ENCODE measurements at regions not wholly inside any gene's neighbourhood (a gene's known extent, or its start where the extent isn't known, plus 50 kb on each side); places are given as distances from the start of the nearest gene placed in this dataset.

- Histone ChIP-seq H3K9me3 (no peaks in the 10 kb centered on the region), H3K27me3 (no peaks in the 10 kb centered on the region), H3K4me1 (no peaks in the 10 kb centered on the region), H3K36me3 (no peaks in the 10 kb centered on the region), H3K4me3 (no peak overlapping the region), H3K27ac (no peak overlapping the region)
- no peak for TF ChIP-seq CTCF (IDR thresholded peaks at IDR 0.05)
- DNase-seq: no peak
- 73 to 94% methylated on average over 1 of the region's 1 CpG for WGBS, 2 donors
- intact Hi-C loops (cut with DNase I): no loop called here
- no peak for ATAC-seq
- no peak for FAIRE-seq
Observed at GRCh38 chr7:88457320-88457719, 150.6 kb upstream of the STEAP4 start.

DNA sequence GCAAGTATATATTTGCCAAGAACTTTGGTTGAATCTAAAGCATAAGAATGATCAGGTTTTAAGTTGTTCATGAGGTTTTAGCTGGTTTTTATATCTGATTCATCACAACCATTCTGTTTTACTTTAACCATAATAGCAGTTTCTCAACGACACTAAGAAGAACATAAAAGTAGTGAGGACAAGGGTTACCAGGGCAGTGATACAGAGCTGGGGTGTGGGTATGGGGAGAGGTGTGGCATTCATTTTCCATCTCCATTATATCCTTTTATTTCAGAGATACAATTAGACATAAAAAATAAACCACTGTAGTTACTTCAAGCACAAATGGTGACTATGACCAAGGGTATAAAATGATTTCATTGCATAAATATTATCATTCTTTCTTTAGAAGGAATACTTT lies 149.8 kb upstream of the STEAP4 start:
- no peak for ATAC-seq
- Histone ChIP-seq H3K27ac (no peak overlapping the region), H3K4me1 (no peaks in the 10 kb centered on the region), H3K36me3 (no peaks in the 10 kb centered on the region), H3K9me3 (no peaks in the 10 kb centered on the region), H3K27me3 (no peaks in the 10 kb centered on the region), H3K4me3 (no peak overlapping the region)
- TF ChIP-seq CTCF (IDR thresholded peaks at IDR 0.05): no peak
- intact Hi-C loops (cut with DNase I): no loop called here
- FAIRE-seq: no peak
- DNase-seq: no peak
- WGBS, 2 donors: 0 to 17% methylated on average over 1 of the region's 1 CpG

DNA sequence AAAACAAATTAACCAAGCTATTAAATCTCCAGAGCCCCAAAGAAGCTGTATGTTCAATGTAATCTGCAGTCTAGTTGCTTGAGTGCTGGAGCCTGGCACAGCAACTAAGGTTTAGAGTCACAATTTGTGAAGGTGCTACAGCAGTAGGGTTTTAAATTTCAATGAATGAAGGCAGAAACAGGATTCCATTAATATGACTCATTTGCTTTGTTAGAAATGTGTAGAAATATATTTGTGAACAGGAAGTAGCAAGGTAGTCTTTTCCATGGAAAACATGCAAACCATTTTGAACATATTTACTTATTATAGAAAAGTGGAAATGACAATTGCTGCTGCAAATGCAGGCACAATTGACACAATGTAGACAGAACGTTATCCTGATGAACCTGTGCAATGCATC lies 149.0 kb upstream of the STEAP4 start:
- Histone ChIP-seq H3K27me3 (no peaks in the 10 kb centered on the region), H3K27ac (no peak overlapping the region), H3K36me3 (no peaks in the 10 kb centered on the region), H3K4me3 (no peak overlapping the region), H3K4me1 (no peaks in the 10 kb centered on the region), H3K9me3 (no peaks in the 10 kb centered on the region)
- ATAC-seq (peak in 1 of 4 donors; percentile 20), DNase-seq (no peak), FAIRE-seq (no peak)
- intact Hi-C loops (cut with DNase I): no loop called here
- TF ChIP-seq CTCF (IDR thresholded peaks at IDR 0.05): no peak
- WGBS, 2 donors: 59 to 74% methylated on average over 1 of the region's 1 CpG

- Histone ChIP-seq H3K27ac (no peak overlapping the region), H3K9me3 (no peaks in the 10 kb centered on the region), H3K27me3 (no peaks in the 10 kb centered on the region), H3K4me1 (no peaks in the 10 kb centered on the region), H3K4me3 (no peak overlapping the region), H3K36me3 (no peaks in the 10 kb centered on the region)
- FAIRE-seq (no peak), ATAC-seq (no peak), DNase-seq (no peak)
- intact Hi-C loops (cut with DNase I): no loop called here
- 81 to 85% methylated on average over 3 of the region's 3 CpGs for WGBS, 2 donors
- TF ChIP-seq CTCF (IDR thresholded peaks at IDR 0.05): no peak
Observed at GRCh38 chr7:88452646-88453045, 146.0 kb upstream of the STEAP4 start.

- no peak for ATAC-seq
- no peak for TF ChIP-seq CTCF (IDR thresholded peaks at IDR 0.05)
- H3K9me3 ChIP-seq: no peaks in the 10 kb centered on the region
- no peaks in the 10 kb centered on the region for H3K36me3 ChIP-seq
- no peaks in the 10 kb centered on the region for H3K4me1 ChIP-seq
- H3K27ac ChIP-seq: no peak overlapping the region
- WGBS, 2 donors: 83 to 94% methylated on average over 1 of the region's 1 CpG
- intact Hi-C loops (cut with DNase I): no loop called here
- no peak for DNase-seq
- H3K27me3 ChIP-seq: no peaks in the 10 kb centered on the region
- FAIRE-seq: no peak
- H3K4me3 ChIP-seq: no peak overlapping the region
Observed at GRCh38 chr7:88450874-88451273, 144.2 kb upstream of the STEAP4 start.
